Suprapubic skin (tissue), 4 donors: ENCODE measurements at regions not wholly inside any gene's neighbourhood (a gene's known extent, or its start where the extent isn't known, plus 50 kb on each side); places are given as distances from the start of the nearest gene placed in this dataset.

Experiments
- DNase-seq, 2 donors: peaks; one replicate each; pipeline ENCODE4 v3.0.0-alpha.2; 2019; ENCODE audit warnings: low spot score in 2 of 2
- H3K27ac ChIP-seq: fragments of 200-600 bp; sonication (generic); one replicate; pipeline ENCODE4 v1.5.1; 2019
- H3K27me3 ChIP-seq: fragments of 200-600 bp; sonication (generic); one replicate; pipeline ENCODE4 v1.5.1; 2019
- H3K36me3 ChIP-seq: fragments of 200-600 bp; sonication (generic); one replicate; pipeline ENCODE4 v1.5.1; 2019
- H3K4me1 ChIP-seq: fragments of 200-600 bp; sonication (generic); one replicate; pipeline ENCODE4 v1.5.1; 2019
- H3K4me3 ChIP-seq: fragments of 200-600 bp; sonication (generic); one replicate; pipeline ENCODE4 v1.5.1; 2019; ENCODE audit warnings: mild to moderate bottlenecking
- H3K9me3 ChIP-seq: fragments of 200-600 bp; sonication (generic); one replicate; pipeline ENCODE4 v1.5.1; 2019
- EP300 ChIP-seq: sonication (generic); formaldehyde crosslinking; IDR thresholded peaks from one replicate; pipeline ENCODE4 v1.6.1; 2017; ENCODE audit warnings: antibody characterized with exemption
- POLR2A ChIP-seq, 2 donors: fragments of 450-650 bp; IDR thresholded peaks; one replicate each; pipeline ENCODE4 v1.6.1; 2017; ENCODE audit warnings: antibody characterized with exemption in 2 of 2, mild to moderate bottlenecking in 2 of 2, moderate library complexity in 2 of 2
- POLR2AphosphoS5 ChIP-seq, 3 donors: sonication (generic); formaldehyde crosslinking; IDR thresholded peaks; one replicate each; pipeline ENCODE4 v1.6.1; 2017; ENCODE audit warnings: antibody characterized with exemption in 3 of 3
- WGBS: methylation state at CpG from one replicate; pipeline ENCODE4 v1.1.5; 2018; 5-methylcytosine and 5-hydroxymethylcytosine counted together
- TF ChIP-seq, protein P1 (sequence below), 2 donors: fragments of 200-600 bp in 1 of 2; fragments of 450-650 bp in 1 of 2; sonication (generic) in 1 of 2; IDR thresholded peaks; one replicate each; pipeline ENCODE4 v1.5.1; 2016 to 2019; ENCODE audit warnings: antibody characterized with exemption in 2 of 2, mild to moderate bottlenecking in 1 of 2, moderate library complexity in 1 of 2

DNA sequence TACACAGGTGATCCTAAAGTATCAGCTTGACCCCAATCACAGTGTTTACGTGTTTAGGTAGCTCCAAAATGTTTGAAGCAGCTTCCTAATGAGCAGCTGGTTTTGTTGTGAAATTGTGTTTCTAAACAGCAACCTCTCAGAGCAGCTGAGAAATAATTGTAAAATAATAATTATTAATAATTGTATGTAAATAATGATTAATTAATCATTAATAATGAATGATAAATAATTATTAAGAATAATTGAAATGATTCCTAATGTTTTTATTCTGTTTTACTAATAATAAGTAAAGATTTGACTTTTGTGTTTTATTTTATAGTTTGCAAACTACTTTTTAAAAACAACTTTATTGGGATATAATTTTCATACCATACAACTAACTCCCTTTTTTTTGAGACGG lies 182.2 kb downstream of the URB2 start:
- peaks cover 22% of the 10 kb centered on the region for H3K9me3 ChIP-seq
- no peaks in the 10 kb centered on the region for H3K36me3 ChIP-seq
- H3K4me1 ChIP-seq, result no peaks in the 10 kb centered on the region
- H3K4me3 ChIP-seq, result no peak overlapping the region
- 89% methylated on average over 2 of the region's 2 CpGs for WGBS
- no peak for TF ChIP-seq EP300
- TF ChIP-seq, protein P1, sequence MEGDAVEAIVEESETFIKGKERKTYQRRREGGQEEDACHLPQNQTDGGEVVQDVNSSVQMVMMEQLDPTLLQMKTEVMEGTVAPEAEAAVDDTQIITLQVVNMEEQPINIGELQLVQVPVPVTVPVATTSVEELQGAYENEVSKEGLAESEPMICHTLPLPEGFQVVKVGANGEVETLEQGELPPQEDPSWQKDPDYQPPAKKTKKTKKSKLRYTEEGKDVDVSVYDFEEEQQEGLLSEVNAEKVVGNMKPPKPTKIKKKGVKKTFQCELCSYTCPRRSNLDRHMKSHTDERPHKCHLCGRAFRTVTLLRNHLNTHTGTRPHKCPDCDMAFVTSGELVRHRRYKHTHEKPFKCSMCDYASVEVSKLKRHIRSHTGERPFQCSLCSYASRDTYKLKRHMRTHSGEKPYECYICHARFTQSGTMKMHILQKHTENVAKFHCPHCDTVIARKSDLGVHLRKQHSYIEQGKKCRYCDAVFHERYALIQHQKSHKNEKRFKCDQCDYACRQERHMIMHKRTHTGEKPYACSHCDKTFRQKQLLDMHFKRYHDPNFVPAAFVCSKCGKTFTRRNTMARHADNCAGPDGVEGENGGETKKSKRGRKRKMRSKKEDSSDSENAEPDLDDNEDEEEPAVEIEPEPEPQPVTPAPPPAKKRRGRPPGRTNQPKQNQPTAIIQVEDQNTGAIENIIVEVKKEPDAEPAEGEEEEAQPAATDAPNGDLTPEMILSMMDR (IDR thresholded peaks at IDR 0.05), result no peak
- TF ChIP-seq POLR2A (IDR thresholded peaks at IDR 0.05), result no peak
- TF ChIP-seq POLR2AphosphoS5 (IDR thresholded peaks at IDR 0.05), result no peak
- no peaks in the 10 kb centered on the region for H3K27me3 ChIP-seq
- DNase-seq, result no peak
- H3K27ac ChIP-seq, result no peak overlapping the region

DNA sequence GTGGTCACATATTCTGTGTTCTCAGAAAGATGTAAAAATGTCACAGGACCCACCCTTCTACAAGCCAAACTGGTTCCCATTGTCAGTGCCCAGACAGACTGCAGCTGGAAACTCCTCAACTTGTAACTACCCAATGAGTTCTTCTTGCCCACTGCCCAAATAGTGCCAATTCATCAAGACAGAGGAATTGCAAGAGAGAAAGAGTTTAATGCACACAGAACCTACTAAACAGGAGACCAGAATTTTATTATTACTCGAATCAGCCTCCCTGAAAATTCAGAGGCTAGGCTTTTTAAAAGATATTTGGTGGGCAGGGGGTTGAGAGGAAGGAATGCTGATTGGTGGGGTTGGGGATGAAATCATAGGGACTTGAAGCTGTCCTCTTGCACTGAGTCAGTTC lies 184.1 kb downstream of the URB2 start:
- peaks cover 15% of the 10 kb centered on the region for H3K9me3 ChIP-seq
- no peak overlapping the region for H3K4me3 ChIP-seq
- no peak for DNase-seq
- H3K27ac ChIP-seq, result no peak overlapping the region
- no peaks in the 10 kb centered on the region for H3K4me1 ChIP-seq
- TF ChIP-seq POLR2A (IDR thresholded peaks at IDR 0.05) (no peak), POLR2AphosphoS5 (IDR thresholded peaks at IDR 0.05) (no peak), EP300 (no peak)
- TF ChIP-seq, protein P1 (IDR thresholded peaks at IDR 0.05), result no peak
- 71% methylated on average over 1 of the region's 1 CpG for WGBS
- no peaks in the 10 kb centered on the region for H3K27me3 ChIP-seq
- no peaks in the 10 kb centered on the region for H3K36me3 ChIP-seq

DNA sequence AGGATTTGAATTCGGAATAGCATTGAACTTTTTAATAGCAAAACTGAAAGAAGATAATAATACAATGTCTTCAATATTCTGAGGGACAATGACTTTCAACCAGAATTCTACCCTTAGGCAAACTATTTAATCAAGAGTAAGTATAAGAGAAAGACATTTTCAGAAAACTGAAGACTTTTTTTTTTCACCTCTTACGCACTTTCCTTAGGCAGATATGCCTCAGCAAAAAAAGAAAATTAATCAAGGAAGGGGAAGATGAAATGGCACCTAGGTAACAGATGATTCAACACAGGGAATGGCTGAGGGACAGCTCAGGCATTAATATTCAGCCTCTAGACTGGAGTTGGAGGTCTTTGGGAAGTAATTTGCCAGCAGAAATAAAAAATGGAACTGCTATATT lies 184.9 kb downstream of the URB2 start:
- no peak overlapping the region for H3K4me3 ChIP-seq
- 87% methylated on average over 2 of the region's 2 CpGs for WGBS
- H3K27me3 ChIP-seq, result no peaks in the 10 kb centered on the region
- H3K27ac ChIP-seq, result no peak overlapping the region
- no peaks in the 10 kb centered on the region for H3K36me3 ChIP-seq
- H3K9me3 ChIP-seq, result peaks cover 15% of the 10 kb centered on the region
- no peaks in the 10 kb centered on the region for H3K4me1 ChIP-seq
- DNase-seq, result no peak
- TF ChIP-seq EP300 (no peak), POLR2A (IDR thresholded peaks at IDR 0.05) (no peak), POLR2AphosphoS5 (IDR thresholded peaks at IDR 0.05) (no peak)
- TF ChIP-seq, protein P1 (IDR thresholded peaks at IDR 0.05), result no peak

DNA sequence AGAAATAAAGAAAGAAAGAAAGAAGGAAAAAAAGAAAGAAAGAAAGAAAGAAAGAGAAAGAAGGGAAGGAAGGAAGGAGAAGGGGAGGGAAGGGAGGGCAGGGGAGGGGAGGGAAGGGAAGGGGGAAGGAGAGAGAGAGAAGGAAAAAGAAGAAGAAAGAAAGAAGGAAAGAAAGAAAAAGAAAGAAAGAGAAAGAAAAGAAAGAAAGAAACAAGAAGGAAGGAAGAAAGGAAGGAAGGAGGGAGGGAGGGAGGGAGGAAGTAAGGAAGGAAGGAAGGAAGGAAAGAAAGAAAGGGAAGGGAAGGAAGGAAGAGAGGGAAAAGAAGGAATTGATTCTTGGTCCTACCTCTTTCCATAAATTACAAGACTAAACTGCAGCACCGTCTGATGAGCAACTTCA lies 186.1 kb downstream of the URB2 start:
- no peak overlapping the region for H3K27ac ChIP-seq
- no peak for DNase-seq
- H3K4me3 ChIP-seq, result no peak overlapping the region
- no peaks in the 10 kb centered on the region for H3K27me3 ChIP-seq
- no peaks in the 10 kb centered on the region for H3K36me3 ChIP-seq
- H3K9me3 ChIP-seq, result peaks cover 15% of the 10 kb centered on the region
- H3K4me1 ChIP-seq, result no peaks in the 10 kb centered on the region
- 78% methylated on average over 1 of the region's 1 CpG for WGBS
- TF ChIP-seq EP300, result no peak
- TF ChIP-seq POLR2A (IDR thresholded peaks at IDR 0.05), result no peak
- TF ChIP-seq, protein P1 (IDR thresholded peaks at IDR 0.05), result no peak
- no peak for TF ChIP-seq POLR2AphosphoS5 (IDR thresholded peaks at IDR 0.05)

DNA sequence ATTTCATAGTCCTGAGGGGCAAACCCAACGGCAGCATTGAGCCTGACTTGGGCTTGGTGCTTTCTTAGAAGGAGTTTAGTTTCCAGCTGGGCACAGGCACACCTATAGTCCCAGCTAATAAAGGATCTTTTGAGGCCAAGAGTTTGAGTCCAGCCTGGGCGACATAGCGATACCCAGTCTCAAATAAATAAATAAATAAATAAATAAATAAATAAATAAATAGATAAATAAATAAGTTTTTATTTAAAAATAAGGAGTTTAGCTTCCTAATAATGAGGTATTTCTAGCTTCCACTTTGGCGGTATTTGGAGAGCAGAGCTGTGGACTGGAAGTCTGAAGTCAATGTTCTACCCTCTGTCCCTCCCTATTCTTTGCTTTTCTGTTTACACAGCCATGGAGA lies 186.6 kb downstream of the URB2 start:
- no peaks in the 10 kb centered on the region for H3K27me3 ChIP-seq
- no peak for DNase-seq
- H3K9me3 ChIP-seq, result peaks cover 15% of the 10 kb centered on the region

More for the DNA sequence above, 186.6 kb downstream of the URB2 start:
- 94% methylated on average over 4 of the region's 4 CpGs for WGBS
- H3K27ac ChIP-seq, result no peak overlapping the region
- no peak overlapping the region for H3K4me3 ChIP-seq
- no peaks in the 10 kb centered on the region for H3K4me1 ChIP-seq
- no peaks in the 10 kb centered on the region for H3K36me3 ChIP-seq
- no peak for TF ChIP-seq POLR2AphosphoS5 (IDR thresholded peaks at IDR 0.05)
- TF ChIP-seq, protein P1 (IDR thresholded peaks at IDR 0.05), result no peak
- no peak for TF ChIP-seq EP300
- no peak for TF ChIP-seq POLR2A (IDR thresholded peaks at IDR 0.05)
